Glutamatergic neuron (in vitro differentiated cells): ENCODE measurements at regions not wholly inside any gene's neighbourhood (a gene's known extent, or its start where the extent isn't known, plus 50 kb on each side); places are given as distances from the start of the nearest gene placed in this dataset.
"Not testable (repeated sequence)": the region's sequence is repeated elsewhere in the genome, so short reads cannot be mapped to it uniquely, and the experiment has no call there.

Experiments used
- DNase-seq: peaks from one replicate; pipeline ENCODE4 v3.0.0; 2022
- H3K27ac Mint-ChIP-seq: one replicate; pipeline ENCODE4 v1.8.0; 2020; ENCODE audit warnings: mild to moderate bottlenecking, mixed read lengths, inconsistent platforms; ENCODE audit not compliant: unreplicated experiment
- H3K27me3 Mint-ChIP-seq: one replicate; pipeline ENCODE4 v1.8.0; 2020; ENCODE audit warnings: mild to moderate bottlenecking, moderate library complexity, mixed read lengths, inconsistent platforms; ENCODE audit not compliant: unreplicated experiment
- H3K36me3 Mint-ChIP-seq: one replicate; pipeline ENCODE4 v1.8.0; 2020; ENCODE audit warnings: mild to moderate bottlenecking, mixed read lengths, inconsistent platforms; ENCODE audit not compliant: unreplicated experiment
- H3K4me1 Mint-ChIP-seq: one replicate; pipeline ENCODE4 v1.8.0; 2020; ENCODE audit warnings: mild to moderate bottlenecking, low read depth, mixed read lengths, inconsistent platforms; ENCODE audit not compliant: unreplicated experiment
- H3K4me3 Mint-ChIP-seq: one replicate; pipeline ENCODE4 v1.8.0; 2020; ENCODE audit warnings: mild to moderate bottlenecking, mixed read lengths, inconsistent platforms; ENCODE audit not compliant: unreplicated experiment
- H3K9me3 Mint-ChIP-seq: one replicate; pipeline ENCODE4 v1.8.0; 2020; ENCODE audit warnings: mild to moderate bottlenecking, moderate library complexity, mixed read lengths, inconsistent platforms; ENCODE audit not compliant: unreplicated experiment
- CTCF ChIP-seq: fragments of 200-600 bp; sonication (generic); IDR thresholded peaks from one replicate; pipeline ENCODE4 v1.5.0; 2021; ENCODE audit not compliant: partially characterized antibody, unreplicated experiment

DNA sequence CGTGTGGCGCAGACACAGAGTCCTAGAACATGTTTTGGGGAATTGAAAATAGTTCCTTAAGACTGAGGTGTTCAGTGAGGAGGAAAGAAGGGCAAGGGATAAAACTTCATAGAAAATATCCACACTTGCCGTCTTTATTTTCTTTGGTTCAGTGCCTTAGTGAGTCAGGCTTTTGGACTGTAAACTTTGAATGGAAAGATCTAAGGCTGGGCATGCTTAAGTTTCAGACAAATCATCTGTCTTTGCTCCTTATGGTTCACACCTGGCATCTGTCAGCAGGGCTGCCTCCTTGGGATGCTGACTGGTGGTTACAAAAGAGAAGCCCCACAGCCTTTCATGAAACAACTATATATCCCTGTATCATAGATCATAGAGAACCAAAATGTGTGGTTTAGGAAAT is 136.3 kb upstream of the PRICKLE1 start:
- Mint-ChIP-seq H3K9me3 (peaks cover 4% of the 10 kb centered on the region), H3K4me3 (no peak overlapping the region), H3K4me1 (no peaks in the 10 kb centered on the region), H3K27ac (no peak overlapping the region), H3K27me3 (no peaks in the 10 kb centered on the region), H3K36me3 (no peaks in the 10 kb centered on the region)
- no peak for TF ChIP-seq CTCF
- no peak for DNase-seq

GRCh38 chr12:42716491-42716891 is 126.9 kb upstream of the PRICKLE1 start:
- no peak for TF ChIP-seq CTCF
- DNase-seq: no peak
- Mint-ChIP-seq H3K36me3 (peaks cover under 1% of the 10 kb centered on the region), H3K9me3 (peaks cover 3% of the 10 kb centered on the region), H3K4me1 (no peaks in the 10 kb centered on the region), H3K27ac (no peak overlapping the region), H3K4me3 (no peak overlapping the region), H3K27me3 (no peaks in the 10 kb centered on the region)

GRCh38 chr12:42713566-42713965 is 124.0 kb upstream of the PRICKLE1 start:
- H3K27ac Mint-ChIP-seq, H3K27me3 Mint-ChIP-seq, H3K4me3 Mint-ChIP-seq, DNase-seq, H3K9me3 Mint-ChIP-seq, H3K36me3 Mint-ChIP-seq, H3K4me1 Mint-ChIP-seq: not testable (repeated sequence)

- H3K27me3 Mint-ChIP-seq: not testable (repeated sequence)
Observed at GRCh38 chr12:42708374-42708773, 118.8 kb upstream of the PRICKLE1 start.

DNA sequence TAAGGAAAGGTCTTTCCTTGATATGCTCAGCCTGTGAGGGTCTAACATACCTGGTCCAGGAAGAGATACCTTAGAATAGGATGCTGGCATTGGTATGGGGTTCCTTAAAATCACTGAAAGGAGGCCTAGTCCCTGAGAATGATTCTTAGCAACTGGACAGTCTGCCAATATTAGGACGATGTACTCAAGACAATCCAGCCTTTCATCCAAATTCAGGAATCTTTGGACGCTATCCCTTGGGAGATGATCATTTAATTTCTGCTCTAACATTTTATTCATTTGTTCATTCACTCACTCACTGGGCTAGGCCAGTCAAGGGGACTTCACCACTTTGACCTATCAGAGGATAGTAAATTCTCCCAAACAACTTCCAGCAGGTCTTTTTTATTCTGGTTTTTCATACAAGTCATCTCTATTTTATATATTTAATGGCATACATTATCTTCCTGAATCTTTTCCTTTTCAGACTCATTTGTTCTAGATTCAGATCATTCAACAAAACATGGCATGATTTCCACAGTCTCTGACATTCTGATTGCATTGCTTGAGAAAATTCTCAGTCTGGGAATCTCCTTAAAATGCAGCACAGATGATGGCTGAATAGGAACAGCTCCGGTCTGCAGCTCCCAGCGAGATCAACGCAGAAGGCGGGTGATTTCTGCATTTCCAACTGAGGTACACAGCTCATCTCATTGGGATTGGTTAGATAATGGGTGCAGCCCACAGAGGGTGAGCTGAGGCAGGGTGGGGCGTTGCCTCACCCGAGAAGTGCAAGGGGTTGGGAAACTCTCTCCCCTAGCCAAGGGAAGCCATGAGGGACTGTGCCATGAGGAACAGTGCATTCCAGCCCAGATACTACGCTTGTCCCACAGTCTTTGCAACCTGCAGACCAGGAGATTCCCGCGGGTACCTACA is 118.0 kb upstream of the PRICKLE1 start:
- no peak for DNase-seq
- Mint-ChIP-seq H3K27ac (no peak overlapping the region), H3K9me3 (peaks cover 3% of the 10 kb centered on the region), H3K27me3 (no peaks in the 10 kb centered on the region), H3K4me1 (no peaks in the 10 kb centered on the region), H3K36me3 (peaks cover 9% of the 10 kb centered on the region), H3K4me3 (no peak overlapping the region)
- no peak for TF ChIP-seq CTCF

More at GRCh38 chr12:42708374-42708773, 118.8 kb upstream of the PRICKLE1 start:
- H3K36me3 Mint-ChIP-seq, H3K27ac Mint-ChIP-seq, H3K4me3 Mint-ChIP-seq, DNase-seq, H3K9me3 Mint-ChIP-seq, H3K4me1 Mint-ChIP-seq: not testable (repeated sequence)

GRCh38 chr12:42706321-42706720 is 116.8 kb upstream of the PRICKLE1 start:
- no peak for DNase-seq
- H3K4me1 Mint-ChIP-seq: no peaks in the 10 kb centered on the region
- H3K9me3 Mint-ChIP-seq: no peaks in the 10 kb centered on the region
- TF ChIP-seq CTCF: no peak
- H3K4me3 Mint-ChIP-seq: no peak overlapping the region
- no peaks in the 10 kb centered on the region for H3K27me3 Mint-ChIP-seq
- H3K36me3 Mint-ChIP-seq: peaks cover 6% of the 10 kb centered on the region
- no peak overlapping the region for H3K27ac Mint-ChIP-seq
